NCI-H146 (cell line): ENCODE measurements at regions not wholly inside any gene's neighbourhood (a gene's known extent, or its start where the extent isn't known, plus 50 kb on each side); places are given as distances from the start of the nearest gene placed in this dataset.
"Not testable (repeated sequence)": the region's sequence is repeated elsewhere in the genome, so short reads cannot be mapped to it uniquely, and the experiment has no call there.

ENCODE experiments used
- DNase-seq: peaks from one replicate; lab custom pipeline; 2025; lab: John Stamatoyannopoulos, UW

DNA sequence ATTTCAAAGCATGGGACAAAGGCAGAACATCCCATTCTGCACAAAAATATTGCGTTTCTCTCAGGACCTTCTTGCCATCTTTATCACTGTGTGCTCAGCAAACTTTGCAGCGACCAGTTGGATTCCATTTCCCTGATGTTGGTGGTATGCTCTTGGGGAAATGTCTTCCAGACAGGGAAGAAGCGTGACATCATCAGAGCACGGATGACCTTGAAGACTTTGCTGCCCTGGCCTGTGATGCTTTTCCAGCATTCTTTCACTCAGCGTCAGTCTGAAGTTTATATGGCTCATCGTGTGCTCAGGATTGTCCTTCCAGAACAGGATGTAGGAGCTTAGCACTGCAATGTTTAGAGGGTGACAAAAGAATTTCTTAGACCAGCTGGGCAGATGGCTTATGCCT, 131.4 kb upstream of the F3 start:
- DNase-seq: no peak

DNA sequence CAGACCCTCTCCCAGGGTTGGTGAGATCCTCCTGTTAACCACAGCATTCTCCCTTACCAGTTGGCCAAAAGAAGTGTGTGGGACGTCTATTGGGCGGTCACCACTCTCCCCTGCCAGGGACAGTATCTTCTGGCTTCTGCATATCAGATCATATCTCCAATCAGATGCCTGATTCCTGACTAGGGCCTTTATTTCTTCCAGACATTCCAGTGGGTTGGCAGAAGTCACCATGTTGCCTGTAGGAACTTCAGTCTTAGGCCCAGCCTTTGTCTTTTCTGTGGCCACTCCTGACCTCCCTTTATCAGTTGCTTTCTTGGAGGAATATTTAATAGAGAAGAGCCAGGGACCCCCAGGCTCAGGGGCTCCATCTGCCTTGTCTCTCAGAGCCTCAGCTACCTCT, 130.4 kb upstream of the F3 start:
- no peak for DNase-seq

GRCh38 chr1:94670273-94670672, 128.7 kb upstream of the F3 start:
- DNase-seq: no peak

GRCh38 chr1:94669198-94669597, 127.6 kb upstream of the F3 start:
- no peak for DNase-seq

DNA sequence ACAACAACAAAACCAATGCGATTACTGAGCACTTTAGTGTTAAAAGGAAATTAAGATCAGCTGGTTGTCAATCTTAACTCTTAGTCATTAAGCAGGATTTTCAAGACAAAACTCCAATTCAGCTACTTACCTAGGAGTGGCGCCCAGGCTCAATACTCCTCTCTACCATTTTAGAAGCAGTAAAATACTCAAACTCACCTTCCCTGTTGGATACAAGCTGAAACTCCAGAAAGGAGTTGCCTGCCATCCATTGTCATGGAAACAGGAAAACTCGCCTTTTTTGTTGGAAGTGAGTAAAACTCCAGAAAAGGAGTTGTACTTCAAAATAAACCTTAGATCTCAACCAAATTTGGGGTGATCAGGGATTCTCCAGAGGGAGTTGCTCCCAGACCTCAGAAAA, 127.0 kb upstream of the F3 start:
- no peak for DNase-seq

GRCh38 chr1:94667818-94668217, 126.3 kb upstream of the F3 start:
- no peak for DNase-seq

DNA sequence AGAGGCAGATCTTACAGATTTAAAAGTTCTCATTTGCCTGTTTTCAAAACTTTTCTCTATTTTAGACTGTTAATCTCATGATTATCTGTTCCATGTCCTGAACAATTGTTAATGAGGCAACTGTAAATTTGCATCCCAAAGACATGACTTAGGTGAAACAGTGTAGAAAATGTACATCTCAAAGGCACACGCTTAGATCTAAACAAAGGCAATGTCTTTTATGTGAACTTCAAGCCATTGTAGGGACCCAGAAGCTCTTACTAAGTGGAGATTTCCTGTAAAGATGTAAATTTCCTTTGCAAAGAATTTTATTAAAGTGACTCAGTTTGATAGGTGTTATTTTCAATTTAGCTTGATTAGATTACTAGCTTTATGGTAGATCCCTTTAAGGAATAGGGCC, 125.2 kb upstream of the F3 start:
- DNase-seq: no peak

- DNase-seq: no peak
These were observed 119.9 kb upstream of the F3 start for GRCh38 chr1:94661431-94661932.

DNA sequence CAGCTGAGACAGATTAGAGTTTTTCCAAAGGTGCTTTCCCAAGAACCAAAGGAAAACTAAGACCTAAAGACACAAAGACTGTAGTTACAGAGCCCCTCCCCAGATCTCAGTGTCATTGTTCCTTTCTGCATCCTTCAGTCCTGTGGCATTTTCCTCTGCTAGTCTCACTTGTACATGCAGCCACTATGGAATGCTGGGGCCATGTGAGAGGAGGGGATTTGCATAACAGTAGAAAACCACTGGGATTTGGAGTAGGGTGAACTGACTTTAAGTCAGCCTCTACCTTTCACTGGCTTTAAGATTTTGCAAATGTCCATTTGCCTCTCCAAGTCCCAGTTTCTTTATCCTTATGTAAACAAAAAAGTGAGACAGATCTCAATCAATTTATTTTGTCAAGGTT, 119.4 kb upstream of the F3 start:
- no peak for DNase-seq

DNA sequence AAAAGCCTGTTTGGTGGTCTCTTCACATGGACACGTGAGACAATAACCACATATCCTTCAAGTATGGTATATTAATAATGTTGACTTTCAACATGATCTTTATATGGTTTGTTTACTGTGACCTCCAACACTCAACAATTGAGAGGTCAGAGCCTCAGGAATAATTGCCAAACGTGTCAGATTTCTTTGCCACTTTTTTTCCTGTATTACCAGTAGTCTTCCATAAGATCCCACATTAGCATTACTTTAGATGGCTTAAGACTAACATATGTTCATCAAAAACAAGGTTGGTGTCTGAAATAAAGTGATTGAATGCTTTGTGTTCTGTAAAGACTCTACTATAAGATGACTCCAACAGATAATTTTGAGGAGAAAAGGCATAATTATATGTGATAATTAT, 118.7 kb upstream of the F3 start:
- DNase-seq: peak; percentile 11

- DNase-seq: not testable (repeated sequence)
These were observed 117.6 kb upstream of the F3 start for GRCh38 chr1:94659202-94659601.

DNA sequence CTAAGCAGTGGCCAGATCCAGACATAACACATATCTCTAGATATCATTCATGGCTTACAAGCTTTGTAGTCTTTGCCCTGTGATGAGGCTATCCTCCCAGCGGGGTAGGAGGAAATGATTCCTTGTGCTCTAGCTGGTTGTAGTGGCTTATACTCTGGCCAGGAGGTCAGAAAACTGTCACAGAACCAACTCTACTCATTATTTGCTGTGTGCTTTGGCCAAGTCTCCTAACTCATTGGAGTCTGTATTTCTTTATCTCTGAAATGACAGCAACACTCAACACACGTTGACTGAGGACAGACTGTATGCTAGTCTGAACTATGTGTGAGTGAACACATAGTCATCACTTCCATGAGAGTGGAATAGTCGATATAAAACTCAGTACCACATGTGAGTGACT, 116.7 kb upstream of the F3 start:
- no peak for DNase-seq

DNA sequence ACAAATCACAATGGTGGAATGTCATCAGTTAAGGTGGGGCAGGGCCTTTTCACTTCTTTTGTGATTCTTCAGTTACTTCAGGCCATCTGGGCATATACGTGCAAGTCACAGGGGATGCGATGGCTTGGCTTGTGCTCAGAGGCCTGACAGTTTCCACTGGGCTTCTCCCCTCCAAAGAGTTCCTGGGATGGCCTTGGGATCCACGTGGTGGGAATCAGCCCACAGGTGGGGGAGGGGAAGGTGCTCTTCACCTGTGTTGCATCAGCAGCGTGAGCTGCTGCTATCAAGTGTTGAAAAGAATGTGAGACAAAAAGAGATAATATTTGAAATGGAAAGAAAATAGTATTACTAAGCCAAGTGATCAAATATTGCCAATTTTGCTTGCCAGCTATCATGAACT, 116.2 kb upstream of the F3 start:
- not testable (repeated sequence) for DNase-seq

DNA sequence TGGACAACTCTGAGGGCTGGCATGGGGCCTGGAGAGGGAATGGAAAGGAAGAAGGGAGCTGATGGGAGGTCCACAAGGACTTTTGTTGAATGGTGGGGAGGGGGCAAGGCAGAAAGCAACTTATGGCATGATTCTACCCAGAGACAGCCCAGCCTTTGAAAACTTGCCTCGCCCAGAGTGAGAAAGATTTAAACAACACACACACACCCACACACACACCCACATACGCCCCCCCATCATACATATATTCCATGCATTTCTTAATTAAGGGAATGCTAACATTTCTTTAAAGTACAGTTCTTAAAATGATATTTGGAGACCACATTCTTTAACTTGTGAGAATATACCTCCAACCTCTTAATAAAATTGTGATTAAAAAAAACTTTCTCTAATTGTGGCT, 115.4 kb upstream of the F3 start:
- DNase-seq: no peak

GRCh38 chr1:94654919-94655318, 113.4 kb upstream of the F3 start:
- no peak for DNase-seq

- no peak for DNase-seq
These were observed 112.9 kb upstream of the F3 start for GRCh38 chr1:94654459-94654858.

DNA sequence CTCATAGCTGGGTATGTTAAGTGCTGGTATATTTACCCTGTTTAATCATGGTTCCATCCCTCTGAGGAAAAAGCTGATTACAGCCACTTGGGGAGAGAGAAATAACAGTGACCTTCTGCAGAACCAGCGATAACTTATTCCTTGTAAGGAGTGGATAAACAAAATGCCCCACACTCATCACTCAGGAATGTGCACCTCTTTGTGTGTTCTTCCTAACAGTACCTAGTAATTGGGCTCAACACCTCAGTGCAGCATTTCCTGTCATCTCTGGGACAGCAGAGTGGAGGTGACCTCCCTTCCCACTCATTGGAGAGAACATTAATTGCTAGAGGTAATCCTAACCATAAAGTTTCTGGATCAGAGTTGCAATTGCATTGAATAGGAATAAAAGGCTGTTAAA, 112.5 kb upstream of the F3 start:
- no peak for DNase-seq

DNA sequence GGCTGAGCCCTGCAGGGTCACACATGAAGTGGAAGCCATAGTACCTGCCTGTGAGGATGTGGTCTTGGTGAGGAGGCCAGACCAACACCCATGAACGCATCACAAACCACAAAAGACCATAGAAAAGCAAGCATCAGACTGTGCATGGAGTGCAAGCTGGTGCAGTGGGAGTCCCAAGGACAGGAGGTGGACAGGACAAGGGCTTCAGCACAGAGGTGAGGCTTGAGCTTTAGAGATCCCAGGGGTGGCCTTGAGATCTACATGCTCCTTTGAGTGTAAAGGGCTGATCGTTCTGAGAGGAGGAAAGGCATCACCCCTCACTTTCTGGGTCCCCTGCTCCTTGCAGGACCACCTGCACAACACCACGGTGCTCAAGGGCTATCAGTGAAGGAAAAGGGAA, 111.9 kb upstream of the F3 start:
- no peak for DNase-seq

- no peak for DNase-seq
These were observed 109.5 kb upstream of the F3 start for GRCh38 chr1:94651076-94651475.

DNA sequence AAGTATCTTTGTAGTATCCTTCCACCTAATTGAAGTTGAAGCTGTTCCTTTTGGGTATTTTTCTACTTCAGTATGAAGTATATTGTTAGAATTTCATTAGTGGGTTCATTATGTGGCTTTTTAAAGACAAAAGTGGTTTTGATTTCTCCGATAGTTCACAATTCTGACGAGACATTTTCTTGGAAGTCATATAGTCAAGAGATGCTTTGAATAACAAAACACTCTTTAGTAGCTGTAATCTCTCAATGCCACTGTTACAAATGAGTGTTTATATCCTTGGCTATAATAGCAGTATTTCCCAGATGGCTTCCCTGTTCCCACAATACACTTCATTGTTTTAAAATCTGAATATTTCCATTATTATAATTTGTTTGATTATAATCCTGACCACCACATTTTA, 108.7 kb upstream of the F3 start:
- no peak for DNase-seq

DNA sequence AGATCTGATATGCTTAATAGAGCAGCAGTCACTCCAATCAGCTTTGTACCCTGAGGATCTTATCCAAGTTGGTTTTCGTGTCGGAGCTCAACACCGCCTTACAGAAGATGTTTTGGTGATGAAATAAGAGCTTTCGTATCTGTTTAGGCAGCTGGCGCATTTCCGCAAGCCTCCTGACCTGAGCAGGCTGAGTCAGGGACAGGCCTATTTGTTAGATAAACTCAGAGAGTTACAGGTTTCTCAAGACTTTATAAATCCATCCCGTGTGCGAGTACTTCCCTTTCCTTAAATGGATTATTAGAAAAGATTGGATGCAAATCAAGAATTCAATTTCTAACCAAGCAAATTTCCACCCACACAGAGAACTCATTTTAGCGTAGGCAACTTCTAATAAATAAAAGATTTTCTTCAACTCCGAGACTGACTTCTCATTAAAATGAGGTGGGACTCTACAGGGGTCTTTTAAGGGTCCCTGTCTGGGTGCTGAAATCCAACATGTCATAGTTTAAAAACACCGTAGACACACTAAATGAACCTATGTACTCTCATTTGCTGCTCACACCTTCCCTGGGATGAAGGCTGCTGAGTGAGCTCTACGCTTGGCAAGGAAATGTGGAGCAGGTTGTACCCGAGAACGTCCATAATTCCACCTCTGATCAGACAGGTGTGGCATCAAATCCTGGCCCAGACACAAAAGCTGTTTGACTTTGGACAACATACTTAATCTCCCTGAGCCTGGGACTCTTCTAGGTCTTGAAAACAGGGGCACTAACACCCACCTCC, 106.9 kb upstream of the F3 start:
- no peak for DNase-seq

DNA sequence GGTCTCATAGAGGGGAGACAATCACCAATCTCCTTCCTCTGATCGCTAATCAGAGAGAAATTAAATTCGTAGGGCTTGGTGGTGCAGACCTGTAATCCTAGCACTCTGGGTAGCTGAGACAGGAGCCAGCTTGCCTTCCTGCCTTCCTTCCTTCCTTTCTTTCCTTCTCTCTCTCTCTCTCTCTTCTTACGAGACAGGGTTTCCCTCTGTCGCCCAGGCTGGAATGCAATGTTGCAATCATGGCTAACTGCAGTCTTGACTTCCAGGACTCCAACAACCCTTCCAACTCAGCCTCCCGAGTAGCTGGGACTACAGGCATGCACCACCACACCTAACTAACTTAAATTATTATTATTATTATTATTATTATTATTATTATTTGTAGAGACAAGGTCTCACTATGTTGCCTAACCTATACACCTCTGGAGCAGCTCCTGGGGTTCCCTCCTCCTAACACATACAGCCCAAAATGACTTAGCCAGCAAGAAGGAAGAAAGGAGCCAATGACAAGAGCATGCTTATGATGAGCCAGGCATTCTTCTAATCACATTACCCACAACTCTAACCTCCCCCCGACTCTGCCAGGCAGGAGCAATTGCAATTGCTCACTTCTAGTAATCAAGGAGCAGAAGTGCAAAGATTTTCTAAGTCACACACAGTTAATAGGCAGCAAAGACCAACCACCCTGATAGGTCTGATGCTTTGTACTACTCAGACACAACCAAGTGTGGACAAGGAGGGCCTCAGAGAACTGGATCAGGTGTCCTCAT, 105.4 kb upstream of the F3 start:
- no peak for DNase-seq

- no peak for DNase-seq
These were observed 104.6 kb upstream of the F3 start for GRCh38 chr1:94646141-94646643.
